T-helper 2 cell treated with Interferon-gamma antibody and Interleukin-4, amounts not matched to agents 100 ng/mL and 5 ng/mL, for 36 hours (primary cell): ENCODE measurements at regions not wholly inside any gene's neighbourhood (a gene's known extent, or its start where the extent isn't known, plus 50 kb on each side); places are given as distances from the start of the nearest gene placed in this dataset.
"Not testable (repeated sequence)": the region's sequence is repeated elsewhere in the genome, so short reads cannot be mapped to it uniquely, and the experiment has no call there.

Source experiments
- intact Hi-C: fragments of 100-400 bp; cut with micrococcal nuclease; formaldehyde crosslinking; loops from one replicate; pipeline ENCODE4 v1.15.1; 2023

DNA sequence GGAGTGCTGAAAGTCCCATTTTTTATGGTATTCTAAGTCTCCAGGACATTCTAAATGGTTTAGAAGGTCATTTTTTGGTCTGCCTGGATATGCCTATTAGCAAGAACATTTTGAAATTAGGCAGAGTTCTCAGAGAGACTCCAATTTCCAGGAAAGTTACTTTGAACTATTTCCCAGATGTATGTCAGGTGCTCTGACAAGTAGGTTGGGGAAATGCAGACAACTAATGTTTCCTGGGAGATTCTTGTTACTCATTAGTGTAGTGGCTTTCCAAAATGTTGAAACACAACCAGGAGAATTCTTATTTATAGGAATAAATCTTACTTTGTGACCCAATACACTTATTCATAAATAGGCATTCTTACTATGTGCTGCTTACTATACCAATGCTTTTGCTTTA, 268.4 kb downstream of the ZNF37A start:
- intact Hi-C loops, result not testable (repeated sequence)

DNA sequence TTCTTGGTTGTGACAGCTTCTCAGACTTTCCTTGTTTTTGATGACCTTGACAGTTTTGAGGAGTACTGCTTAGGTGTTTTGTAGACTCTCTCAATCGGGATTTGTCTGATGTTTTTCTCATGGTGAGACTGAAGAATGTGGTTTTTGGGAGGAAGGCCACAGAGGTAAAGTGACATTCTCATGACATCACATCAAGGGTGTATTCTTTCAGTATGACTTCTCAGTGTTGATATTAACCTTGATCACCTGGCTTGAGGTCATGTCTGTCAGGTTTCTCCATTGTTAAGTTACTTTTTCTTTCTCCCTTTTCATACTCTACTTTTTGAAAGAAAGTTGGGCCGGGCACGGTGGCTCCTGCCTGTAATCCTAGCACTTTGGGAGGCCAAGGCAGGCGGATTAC, 269.9 kb downstream of the ZNF37A start:
- intact Hi-C loops, result not testable (repeated sequence)

DNA sequence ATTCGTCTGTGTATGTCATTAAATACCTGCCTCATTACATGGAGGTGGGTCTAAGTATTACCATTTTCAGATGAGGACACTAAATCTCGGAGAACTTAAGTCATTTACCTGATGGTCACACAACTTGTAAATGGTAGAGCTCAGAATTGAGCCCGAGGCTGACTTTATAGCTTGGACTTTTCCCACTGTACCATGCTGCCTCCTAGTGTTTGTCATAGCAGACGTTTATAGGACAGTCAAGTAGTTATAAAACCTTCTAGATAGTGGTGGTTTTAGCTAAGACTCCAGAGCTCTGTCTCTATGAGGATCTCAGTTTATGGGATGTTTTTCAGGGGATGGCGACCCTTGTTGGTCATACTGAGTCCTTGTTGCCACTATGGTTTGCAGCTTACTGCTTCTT, 271.8 kb downstream of the ZNF37A start:
- intact Hi-C loops, result not testable (repeated sequence)

DNA sequence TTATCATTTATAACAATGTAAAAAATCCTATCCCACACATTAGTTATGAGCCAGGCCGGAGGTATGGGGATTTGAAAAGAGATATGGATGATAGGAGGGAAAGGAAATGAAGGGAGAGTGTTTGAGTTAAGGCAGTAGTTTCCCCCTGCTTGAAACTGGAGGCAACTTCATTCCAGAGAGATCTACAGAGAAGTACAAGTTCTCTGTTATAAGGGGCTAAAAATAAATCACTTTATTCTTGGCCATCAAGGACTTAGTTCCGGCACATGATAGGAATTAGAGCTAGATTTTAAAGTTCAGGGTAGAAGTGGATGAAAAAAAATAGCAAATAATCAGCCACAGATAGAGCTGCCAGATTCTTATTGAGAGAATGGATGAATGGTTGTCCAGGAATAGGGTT, 289.7 kb downstream of the ZNF37A start:
- intact Hi-C loops, result not testable (repeated sequence)

DNA sequence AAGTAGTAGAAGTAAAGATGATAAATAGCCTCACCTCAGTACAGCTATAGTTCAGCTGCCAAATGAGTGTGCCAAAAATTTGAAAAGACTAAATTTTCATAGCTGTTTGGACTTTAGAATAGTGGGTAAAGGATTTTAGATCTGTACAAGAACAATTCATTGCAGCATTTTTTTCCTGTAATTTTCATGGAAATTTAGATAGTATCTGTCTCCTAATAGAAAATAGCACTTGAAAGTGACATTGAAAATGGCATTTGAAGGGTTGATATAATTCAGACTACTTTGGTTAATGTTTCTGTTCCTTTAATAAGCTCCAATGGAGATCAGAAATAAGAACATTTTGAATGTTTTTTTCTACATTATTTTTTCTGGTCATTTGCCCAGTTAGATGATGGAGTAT, 292.7 kb downstream of the ZNF37A start:
- intact Hi-C loops, result not testable (repeated sequence)

DNA sequence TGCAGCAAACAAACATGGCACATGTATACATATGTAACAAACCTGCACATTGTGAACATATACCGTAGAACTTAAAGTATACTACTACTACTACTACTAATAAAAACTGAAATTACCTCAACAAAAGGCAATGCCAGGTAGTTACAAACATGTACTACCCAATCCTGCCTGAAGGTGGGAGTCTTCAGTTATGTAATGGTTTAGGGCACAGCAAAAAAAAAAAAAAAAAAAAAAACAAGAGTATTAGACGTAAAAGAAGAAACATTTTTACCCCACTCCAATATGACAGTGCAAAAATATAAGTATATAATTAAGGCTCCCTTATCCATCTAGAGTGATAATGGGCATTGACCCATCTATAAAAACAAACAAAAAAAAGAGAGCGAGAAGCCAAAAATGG, 296.6 kb downstream of the ZNF37A start:
- intact Hi-C loops, result not testable (repeated sequence)

DNA sequence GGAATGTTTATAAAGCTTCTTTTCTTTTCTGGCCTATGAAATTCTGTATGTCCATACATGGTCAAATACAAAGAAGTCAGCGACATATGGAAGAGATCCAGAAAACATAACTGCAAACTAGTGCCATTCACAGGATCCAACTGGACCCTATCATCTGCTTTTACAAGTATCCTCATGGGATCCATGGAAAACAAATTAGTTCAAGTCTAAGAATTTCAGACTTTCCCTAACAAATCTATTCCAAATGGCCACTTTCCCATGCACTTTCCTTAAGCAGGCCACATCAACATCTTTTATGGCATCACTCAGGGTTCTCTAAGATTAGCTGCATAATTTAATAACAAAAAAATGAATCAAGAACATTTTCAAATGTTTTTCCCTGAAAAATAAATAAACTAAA, 301.3 kb downstream of the ZNF37A start:
- intact Hi-C loops, result not testable (repeated sequence)

DNA sequence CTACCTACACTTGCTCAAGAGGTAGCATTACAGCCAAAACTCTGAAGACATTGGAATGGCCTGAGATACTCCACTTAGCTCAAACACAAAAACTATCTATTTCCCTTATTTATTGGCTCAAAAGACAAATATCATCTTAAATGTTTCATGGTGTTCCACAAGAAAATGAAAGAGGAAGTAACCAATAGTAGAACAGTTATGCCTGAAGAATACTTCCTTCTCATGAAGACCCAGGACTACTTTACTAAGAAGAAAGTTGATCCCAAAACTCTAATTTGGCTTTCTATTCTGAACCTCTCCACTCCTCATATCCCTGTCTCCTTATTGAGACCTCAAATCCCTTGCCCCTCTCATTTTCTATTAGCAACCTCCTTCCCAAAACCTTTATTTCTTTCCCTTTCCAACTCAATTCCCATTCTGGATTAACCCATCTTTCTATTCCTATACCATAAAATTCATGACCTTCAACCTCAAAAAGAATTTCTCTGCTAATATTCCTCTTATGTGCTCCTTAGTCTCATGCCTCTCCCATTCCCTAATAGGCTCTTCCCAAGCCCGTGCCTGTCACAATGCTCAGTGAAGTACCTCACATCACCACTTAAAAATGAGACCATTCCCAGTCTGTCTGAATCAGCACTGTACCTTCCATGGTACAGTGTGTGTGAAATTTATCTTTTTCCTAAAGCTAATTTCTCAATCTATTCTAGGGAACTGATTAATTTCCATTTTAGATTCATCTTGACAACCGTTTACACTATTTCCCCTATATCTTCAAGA, 302.2 kb downstream of the ZNF37A start:
- intact Hi-C loops, result not testable (repeated sequence)

DNA sequence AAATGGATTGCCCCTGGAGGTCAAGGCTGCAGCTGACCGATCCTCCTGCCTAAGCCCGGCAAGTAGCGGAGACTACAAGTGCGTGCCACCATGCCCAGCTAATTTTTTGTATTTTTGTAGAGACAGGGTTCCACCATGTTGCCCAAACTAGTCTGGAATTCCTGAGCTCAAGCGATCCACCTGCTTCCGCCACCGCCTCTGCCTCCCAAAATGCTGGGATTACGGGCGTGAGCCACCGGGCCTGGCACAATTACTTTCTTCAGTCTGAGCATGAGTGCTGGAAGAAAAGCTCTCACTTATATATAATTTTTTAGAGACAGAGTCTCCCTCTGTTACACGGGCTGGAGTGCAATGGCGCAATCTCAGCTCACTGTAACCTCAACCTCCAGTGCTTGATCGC, 307.4 kb downstream of the ZNF37A start:
- intact Hi-C loops, result not testable (repeated sequence)

DNA sequence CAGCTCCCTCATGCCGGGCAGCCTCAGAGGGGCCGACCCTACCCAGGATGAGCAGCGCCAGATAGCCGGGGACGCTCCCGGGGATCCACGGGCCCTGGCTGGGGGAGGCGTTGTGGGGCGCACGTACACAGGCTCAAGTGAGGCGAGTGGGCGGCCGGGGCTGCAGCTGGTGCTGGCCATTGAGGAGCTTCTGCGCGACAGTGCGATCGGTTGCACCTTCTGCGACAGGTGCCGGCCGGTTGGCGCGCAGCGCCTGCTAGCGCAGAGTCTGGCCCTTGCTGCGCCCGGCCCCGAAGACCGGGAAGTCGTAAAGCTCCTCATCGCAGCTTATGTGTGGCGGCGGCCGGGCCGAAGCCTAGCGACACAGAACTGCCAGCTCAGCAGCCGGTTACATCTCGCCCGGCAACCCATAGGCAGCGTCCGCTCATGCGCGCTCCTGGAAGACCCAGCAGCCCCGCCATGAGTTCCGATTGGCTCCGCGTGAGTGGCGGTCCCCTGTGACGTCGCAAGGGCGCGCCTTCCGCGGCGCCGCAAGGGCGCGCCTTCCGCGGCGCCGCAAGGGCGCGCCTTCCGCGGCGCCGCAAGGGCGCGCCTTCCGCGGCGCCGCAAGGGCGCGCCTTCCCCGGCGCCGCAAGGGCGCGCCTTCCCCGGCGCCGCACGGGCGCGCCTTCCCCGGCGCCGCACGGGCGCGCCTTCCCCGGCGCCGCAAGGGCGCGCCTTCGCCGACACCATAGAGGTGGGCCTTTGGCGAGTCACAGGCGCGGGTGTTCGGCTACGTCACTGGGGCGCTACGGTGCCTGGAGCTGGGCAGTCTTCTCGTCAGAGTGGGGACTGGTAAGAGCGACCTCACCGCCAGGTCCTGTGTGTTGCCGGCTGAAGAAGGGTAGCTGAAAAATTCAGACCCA, 308.6 kb downstream of the ZNF37A start:
- intact Hi-C loops, result loop anchor here (1.0 to 2.0 kb wide), 4 partner anchors 46 to 545 kb away; partner anchors contain the start of genes ZNF248, ZNF25 and ZNF33A

DNA sequence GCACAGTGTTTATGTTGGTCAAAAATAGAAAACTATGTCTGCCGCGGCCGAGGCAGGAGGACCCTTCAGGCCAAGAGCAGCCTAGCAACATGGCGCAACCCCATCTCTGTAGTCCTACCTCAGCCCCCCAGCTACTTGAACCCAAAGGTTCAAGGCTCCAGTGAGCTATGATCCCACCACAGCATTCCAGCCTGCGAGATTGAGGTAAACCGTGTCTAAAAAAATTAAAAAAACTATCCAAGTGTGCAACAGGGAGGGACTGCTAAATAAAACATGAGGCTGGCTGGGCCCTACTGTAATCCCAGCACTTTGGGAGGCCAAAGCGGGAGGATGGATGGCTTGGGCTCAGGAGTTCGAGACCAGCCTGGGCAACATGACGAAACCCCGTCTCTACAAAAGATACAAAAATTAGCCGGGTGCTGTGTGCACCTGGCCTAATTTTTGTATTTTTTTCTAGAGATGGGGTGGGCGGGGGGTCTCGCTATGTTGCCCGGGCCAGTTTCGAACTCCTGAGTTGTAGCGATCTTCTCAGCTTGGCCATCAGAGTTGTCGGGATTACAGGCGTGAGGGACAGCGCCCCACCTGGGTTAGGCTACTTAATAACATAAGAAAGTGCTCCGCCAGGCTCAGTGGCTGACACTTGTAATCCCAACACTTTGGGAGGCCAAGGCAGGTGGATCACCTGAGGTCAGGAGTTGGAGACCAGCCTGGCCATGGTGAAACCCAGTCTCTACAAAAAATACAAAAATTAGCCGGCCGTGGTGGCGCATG, 309.4 kb downstream of the ZNF37A start:
- intact Hi-C loops, result loop anchor here (2.0 kb wide), 1 partner anchor 47 kb away; no protein-coding TSS in a partner anchor

DNA sequence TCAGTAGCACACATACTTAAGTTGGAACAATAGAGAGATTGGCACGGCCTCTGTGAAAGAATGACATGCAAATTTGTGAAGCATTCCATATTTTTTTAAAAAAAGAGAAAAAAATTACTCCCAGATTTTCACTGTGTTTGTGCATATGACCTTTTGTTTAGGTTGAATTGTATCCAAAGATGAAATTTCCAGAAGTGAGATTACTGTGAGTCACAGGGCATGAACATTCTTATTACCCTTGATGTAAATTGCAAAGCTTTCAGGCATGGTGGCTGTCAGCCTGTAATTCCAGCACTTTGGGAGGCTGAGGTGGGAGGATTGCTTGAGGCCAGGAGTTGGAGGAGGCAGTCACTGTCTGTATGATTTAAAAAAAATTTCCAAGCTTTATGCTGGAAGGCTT, 329.5 kb downstream of the ZNF37A start:
- intact Hi-C loops, result not testable (repeated sequence)

DNA sequence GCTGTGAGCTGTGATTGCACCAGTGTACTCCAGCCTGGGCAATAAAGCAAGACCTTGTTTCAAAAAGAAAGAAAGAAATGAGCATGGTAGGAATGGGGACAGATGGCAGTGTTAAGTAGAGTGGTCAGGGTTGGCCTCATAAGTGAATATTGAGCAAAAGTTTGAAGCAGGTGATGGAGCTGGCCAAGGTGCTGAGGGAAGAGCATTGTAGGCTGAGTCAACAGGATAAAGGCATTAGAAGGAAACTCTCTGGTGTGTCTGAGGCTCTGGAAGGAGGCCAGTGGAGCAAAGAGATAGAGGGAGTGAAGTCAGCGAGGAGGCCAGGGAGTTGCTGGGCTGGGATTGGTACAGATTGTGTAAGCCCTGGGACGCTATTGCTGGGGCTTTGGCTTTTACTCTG, 336.1 kb downstream of the ZNF37A start:
- intact Hi-C loops, result not testable (repeated sequence)

DNA sequence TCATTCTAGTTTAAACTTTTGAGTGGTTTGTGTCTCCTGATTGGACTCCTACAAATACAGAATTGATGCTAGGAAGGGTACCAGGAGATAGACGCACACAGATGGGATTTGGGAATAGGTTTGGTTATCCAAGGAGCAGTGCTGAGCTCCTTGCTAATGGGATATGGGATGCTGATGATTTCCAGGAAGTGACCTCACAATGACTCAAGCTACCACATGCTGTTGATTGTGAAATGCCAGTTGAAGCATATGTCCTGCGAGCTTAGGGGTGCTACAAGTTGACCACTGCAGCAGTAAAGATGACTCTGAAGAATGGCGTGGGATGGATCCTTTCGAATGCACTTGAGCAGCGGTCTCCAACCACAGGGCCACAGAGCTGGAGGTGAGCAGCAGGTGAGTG, 343.2 kb downstream of the ZNF37A start:
- intact Hi-C loops, result not testable (repeated sequence)

DNA sequence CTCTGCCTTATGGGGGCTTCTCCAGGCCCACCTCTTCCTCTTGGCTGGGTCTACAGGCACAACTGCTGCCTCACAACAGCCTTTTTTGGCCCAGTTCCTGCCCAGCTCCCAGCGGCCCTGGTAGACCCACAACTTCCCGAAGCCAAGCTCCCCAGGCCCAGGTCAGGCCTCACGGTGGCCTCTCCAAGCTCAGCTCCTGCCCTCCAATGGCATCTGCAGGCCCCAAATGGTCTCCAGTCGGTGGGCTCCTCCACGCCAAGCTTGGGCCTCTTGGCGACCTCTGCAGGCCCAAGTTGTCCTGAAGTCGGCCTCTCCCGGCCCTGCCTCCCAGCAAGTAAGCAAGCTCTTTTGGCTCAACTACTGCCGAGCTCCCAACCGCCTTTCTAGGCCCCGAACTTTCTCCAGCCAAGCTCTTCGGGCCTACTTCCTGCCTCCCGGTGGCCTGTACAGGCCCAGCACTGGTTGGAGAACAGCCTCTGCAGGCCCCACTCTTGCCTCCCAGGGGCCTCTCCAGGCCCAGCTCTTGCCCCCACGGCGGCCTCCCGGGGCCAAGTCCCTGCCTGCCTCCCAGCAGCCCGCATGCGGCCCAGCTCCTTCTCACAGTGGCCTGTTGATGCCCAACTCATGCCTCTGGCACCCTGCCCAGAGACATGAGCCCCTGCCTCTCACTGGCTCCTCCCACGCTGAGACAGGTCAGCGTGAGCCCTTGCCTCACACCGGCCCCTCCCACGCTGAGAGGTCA, 354.6 kb downstream of the ZNF37A start:
- intact Hi-C loops, result not testable (repeated sequence)

DNA sequence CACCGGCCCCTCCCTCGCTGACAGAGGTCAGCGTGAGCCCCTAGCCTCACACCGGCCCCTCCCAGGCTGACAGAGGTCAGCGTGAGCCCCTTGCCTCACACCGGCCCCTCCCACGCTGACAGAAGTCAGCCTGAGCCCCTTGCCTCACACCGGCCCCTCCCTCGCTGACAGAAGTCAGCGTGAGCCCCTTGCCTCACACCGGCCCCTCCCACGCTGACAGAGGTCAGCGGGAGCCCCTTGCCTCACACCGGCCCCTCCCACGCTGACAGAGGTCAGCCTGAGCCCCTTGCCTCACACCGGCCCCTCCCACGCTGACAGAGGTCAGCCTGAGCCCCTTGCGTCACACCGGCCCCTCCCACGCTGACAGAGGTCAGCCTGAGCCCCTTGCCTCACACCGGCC, 355.5 kb downstream of the ZNF37A start:
- intact Hi-C loops, result not testable (repeated sequence)

DNA sequence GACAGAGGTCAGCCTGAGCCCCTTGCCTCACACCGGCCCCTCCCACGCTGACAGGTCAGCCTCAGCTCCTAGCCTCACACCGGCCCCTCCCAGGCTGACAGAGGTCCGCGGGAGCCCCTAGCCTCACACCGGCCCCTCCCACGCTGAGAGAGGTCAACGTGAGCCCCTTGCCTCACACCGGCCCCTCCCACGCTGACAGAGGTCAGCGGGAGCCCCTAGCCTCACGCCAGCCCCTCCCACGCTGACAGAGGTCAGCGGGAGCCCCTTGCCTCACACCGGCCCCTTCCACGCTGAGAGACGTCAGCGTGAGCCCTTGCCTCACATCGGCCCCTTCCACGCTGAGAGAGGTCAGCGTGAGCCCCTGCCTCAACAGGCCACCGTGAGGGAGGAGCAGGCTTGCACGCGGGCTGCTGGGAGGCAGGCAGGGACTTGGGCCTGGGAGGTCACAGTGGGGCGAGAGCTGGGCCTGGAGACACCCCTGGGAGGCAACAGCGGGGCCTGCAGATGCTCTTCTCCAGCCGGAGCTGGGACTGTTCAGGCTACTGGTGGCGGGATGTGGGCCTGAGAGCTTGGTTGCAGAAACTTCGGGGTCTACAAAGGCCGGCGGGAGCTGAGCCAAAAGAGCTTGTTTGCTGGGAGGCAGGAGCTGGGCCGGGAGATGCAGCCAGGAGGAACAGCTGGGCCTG, 356.4 kb downstream of the ZNF37A start:
- intact Hi-C loops, result not testable (repeated sequence)

DNA sequence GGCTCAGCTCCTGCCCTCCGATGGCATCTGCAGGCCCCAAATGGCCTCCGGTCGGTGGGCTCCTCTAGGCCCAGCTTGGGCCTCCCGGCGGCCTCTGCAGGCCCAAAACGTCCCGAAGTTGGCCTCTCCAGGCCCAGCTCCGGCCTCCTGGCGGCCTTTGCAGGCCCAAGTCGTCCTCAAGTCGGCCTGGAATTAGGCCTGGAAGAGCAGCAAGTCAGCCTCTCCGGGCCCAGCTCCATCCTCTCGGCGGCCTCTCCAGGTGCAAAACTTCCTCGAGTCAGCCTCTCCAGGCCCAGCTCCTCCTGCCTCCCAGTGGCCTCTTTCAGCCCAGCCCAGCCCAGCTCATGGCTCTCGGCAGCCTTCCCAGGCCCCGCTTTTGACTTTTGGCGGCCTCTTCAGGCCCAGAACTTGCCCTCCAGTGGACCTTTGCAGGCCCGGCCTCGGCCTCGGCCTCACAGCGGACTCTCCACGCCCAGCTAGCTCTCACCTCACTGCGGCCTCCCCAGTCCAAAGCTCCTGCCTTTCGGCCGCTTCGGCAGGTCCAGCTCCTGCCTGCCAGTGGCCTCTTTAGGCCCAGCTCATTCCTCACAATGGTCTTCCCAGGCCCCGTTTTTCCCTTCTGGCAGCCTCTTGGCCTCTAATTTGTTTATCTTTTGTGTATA, 357.3 kb downstream of the ZNF37A start:
- intact Hi-C loops, result not testable (repeated sequence)
